ENCODE measurements at regions not wholly inside any gene's neighbourhood (a gene's known extent, or its start where the extent isn't known, plus 50 kb on each side); places are given as distances from the start of the nearest gene placed in this dataset.
"Not testable (repeated sequence)": the region's sequence is repeated elsewhere in the genome, so short reads cannot be mapped to it uniquely, and the experiment has no call there.

DNA sequence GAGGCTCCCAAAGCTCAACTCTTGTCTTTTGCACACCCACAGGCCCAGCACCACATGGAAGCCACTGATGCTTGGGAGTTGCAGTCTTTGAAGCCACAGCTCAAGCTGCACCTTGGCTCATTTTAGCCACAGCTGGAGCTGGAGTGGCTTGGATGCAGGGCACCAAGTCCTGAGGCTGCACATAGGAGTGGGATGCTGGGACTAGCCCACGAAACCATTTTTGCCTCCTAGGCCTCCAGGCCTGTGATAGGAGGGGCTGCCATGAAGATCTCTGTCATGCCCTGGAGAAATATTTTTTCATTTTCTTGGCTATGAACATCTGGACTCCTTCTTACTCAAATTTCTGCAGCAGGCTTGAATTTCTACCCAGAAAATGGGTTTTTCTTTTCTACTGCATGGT, 438.5 kb upstream of the TNC start:
- POLR2A ChIA-PET, result no interaction called here
- no peak overlapping the region for H3K4me3 ChIP-seq (ENCODE audit: low read depth, low read length)
- CTCF ChIA-PET, result no interaction called here
- TF ChIP-seq, protein P1, sequence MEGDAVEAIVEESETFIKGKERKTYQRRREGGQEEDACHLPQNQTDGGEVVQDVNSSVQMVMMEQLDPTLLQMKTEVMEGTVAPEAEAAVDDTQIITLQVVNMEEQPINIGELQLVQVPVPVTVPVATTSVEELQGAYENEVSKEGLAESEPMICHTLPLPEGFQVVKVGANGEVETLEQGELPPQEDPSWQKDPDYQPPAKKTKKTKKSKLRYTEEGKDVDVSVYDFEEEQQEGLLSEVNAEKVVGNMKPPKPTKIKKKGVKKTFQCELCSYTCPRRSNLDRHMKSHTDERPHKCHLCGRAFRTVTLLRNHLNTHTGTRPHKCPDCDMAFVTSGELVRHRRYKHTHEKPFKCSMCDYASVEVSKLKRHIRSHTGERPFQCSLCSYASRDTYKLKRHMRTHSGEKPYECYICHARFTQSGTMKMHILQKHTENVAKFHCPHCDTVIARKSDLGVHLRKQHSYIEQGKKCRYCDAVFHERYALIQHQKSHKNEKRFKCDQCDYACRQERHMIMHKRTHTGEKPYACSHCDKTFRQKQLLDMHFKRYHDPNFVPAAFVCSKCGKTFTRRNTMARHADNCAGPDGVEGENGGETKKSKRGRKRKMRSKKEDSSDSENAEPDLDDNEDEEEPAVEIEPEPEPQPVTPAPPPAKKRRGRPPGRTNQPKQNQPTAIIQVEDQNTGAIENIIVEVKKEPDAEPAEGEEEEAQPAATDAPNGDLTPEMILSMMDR (IDR thresholded peaks at IDR 0.05; ENCODE audit: insufficient read depth, low read length, missing control alignments), result no peak
- DNase-seq (ENCODE audit: low read depth, low spot score), result no peak

DNA sequence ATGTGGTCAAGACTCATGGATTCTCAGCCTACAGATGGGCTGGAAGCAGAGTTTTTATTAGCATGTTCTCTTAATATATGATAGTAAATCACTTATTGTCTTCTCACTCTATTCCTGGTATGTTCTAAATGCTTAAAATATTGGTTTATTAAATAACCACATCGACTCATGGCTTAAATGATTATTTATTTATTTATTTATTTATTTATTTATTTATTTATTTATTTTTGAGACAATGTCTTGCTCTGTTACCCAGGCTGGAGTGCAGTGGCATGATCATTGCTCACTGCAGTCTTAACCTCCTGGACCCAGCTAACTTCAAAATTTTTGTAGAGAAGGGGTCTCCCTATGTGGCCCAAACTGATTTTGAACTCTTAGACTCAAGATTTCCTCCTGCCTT, 457.2 kb upstream of the TNC start:
- ChIA-PET CTCF (interaction anchor here (1.0 to 2.3 kb wide), 3 partner anchors 14 to 18 kb away, joined by 3 to 11 read pairs (median 5); no protein-coding TSS in a partner anchor), POLR2A (no interaction called here)
- TF ChIP-seq, protein P1 (IDR thresholded peaks at IDR 0.05; ENCODE audit: insufficient read depth, low read length, missing control alignments), result no peak
- H3K4me3 ChIP-seq (ENCODE audit: low read depth, low read length), result no peak overlapping the region
- no peak for DNase-seq (ENCODE audit: low read depth, low spot score)

DNA sequence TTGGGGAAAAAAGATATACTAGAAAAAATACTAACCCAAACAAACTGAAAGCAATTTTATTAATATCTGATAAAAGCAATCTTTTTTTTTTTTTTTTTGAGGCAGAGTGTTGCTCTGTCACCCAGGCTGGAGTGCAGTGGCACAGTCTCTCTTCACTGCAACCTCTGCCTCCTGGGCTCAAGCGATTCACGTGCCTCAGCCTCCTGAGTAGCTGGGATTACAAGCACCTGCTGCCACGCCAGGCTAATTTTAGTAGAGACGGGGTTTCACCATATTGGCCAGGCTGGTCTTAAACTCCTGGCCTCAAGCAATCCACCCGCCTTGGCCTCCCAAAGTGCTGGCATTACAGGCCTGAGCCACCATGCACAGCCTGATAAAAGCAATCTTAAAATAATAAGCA, 467.5 kb upstream of the TNC start:
- CTCF ChIA-PET, result interaction anchor here (0.7 to 1.7 kb wide), 5 partner anchors 9 to 1078 kb away, joined by 3 to 5 read pairs (median 4); no protein-coding TSS in a partner anchor
- H3K4me3 ChIP-seq (ENCODE audit: low read depth, low read length); DNase-seq (ENCODE audit: low read depth, low spot score); POLR2A ChIA-PET: not testable (repeated sequence)

DNA sequence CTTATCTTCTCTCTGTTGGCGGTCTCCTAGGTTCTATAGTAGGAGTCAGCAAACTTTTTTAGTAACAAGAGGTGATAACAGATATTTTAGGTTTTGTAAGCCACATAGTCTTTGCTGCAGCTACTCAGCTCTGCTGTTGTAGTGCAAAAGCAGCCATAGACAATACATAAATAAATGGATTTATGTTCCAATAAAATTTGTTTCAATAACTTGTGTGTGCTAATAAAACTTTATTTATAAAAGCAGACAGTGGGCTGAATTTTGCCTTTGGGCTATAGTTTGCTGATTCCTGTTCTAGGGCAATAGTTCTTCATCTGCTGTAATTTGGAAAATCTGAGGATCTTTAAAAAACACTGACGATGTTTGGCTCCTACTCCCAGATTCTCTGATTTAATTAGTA, 469.4 kb upstream of the TNC start:
- no peak for DNase-seq (ENCODE audit: low read depth, low spot score)
- CTCF ChIA-PET, result interaction anchor here (1.3 to 10.1 kb wide), 4 partner anchors 982 to 1273 kb away, joined by 3 to 172 read pairs (median 82); no protein-coding TSS in a partner anchor

DNA sequence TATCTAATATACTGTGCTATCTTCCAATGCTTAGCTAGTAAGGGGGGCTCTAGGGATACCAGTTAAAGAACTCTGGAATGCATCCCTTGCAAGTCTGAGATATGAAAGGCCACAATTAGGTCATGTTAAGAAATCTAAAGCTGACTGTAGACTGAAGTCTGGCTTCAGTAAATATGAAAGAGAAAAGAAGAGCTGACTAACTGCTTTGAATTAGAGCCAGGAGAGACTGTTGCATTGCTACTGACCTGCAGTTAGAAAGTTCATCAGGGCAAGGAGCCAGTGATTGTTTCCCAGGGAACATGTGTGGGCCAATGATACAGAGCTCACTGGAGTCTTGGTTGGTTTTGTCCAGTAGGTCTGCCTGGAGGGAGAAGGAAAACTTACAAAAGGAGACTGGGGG, 472.1 kb upstream of the TNC start:
- POLR2A ChIA-PET, result interaction anchor here (0.6 to 1.5 kb wide), 2 partner anchors 562 to 565 kb away, joined by 3 read pairs; no protein-coding TSS in a partner anchor
- TF ChIP-seq, protein P1 (IDR thresholded peaks at IDR 0.05; ENCODE audit: insufficient read depth, low read length, missing control alignments), result no peak
- peak; percentile 83 for DNase-seq (ENCODE audit: low read depth, low spot score)
- H3K4me3 ChIP-seq (ENCODE audit: low read depth, low read length), result no peak overlapping the region
- CTCF ChIA-PET, result interaction anchor here (0.7 to 10.1 kb wide), 23 partner anchors 9 to 1270 kb away, joined by 3 to 172 read pairs (median 4); partner anchors contain the start of gene PAPPA

More for the DNA sequence above, 469.4 kb upstream of the TNC start:
- POLR2A ChIA-PET, result no interaction called here
- TF ChIP-seq, protein P1 (IDR thresholded peaks at IDR 0.05; ENCODE audit: insufficient read depth, low read length, missing control alignments), result no peak
- H3K4me3 ChIP-seq (ENCODE audit: low read depth, low read length), result no peak overlapping the region

DNA sequence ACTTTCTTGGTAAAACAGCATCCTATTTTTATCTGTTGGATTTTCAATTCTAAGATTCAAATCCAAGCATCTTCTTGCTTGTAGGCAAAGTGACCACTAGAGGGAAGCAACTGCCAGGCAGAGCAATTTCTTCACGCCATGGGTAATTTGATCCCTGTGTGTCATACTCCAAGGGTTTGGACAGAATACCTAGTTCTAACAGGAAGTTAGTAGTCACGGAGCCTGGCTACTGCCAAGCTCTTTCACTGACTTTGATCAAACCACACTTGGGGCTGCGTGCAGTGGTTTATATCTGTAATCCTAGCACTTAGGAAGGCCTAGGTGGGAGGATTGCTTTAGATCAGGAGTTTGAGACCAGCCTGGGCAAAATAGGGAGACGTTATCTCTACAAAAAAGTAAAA, 473.6 kb upstream of the TNC start:
- TF ChIP-seq, protein P1 (IDR thresholded peaks at IDR 0.05; ENCODE audit: insufficient read depth, low read length, missing control alignments), result peak; percentile 74
- H3K4me3 ChIP-seq (ENCODE audit: low read depth, low read length), result no peak overlapping the region
- CTCF ChIA-PET, result interaction anchor here (0.7 to 10.1 kb wide), 36 partner anchors 10 to 1269 kb away, joined by 3 to 172 read pairs (median 3); partner anchors contain the start of gene PAPPA
- POLR2A ChIA-PET, result interaction anchor here (0.5 to 1.2 kb wide), 5 partner anchors 81 to 643 kb away, joined by 3 to 6 read pairs (median 3); no protein-coding TSS in a partner anchor
- peak; percentile 99 for DNase-seq (ENCODE audit: low read depth, low spot score)
